Endothelial cell (in vitro differentiated cells): ENCODE measurements at regions not wholly inside any gene's neighbourhood (a gene's known extent, or its start where the extent isn't known, plus 50 kb on each side); places are given as distances from the start of the nearest gene placed in this dataset.

Experiments
- DNase-seq: peaks from one replicate; pipeline ENCODE4 v3.0.0; 2021; ENCODE audit warnings: low spot score
- H3K27ac Mint-ChIP-seq: one replicate; pipeline ENCODE4 v1.8.0; 2021; ENCODE audit warnings: mixed read lengths, inconsistent platforms; ENCODE audit not compliant: unreplicated experiment
- H3K27me3 Mint-ChIP-seq: one replicate; pipeline ENCODE4 v1.8.0; 2021; ENCODE audit warnings: mild to moderate bottlenecking, moderate library complexity, mixed read lengths, inconsistent platforms; ENCODE audit not compliant: unreplicated experiment
- H3K36me3 Mint-ChIP-seq: one replicate; pipeline ENCODE4 v1.8.0; 2021; ENCODE audit warnings: mild to moderate bottlenecking, low read depth, mixed read lengths, inconsistent platforms; ENCODE audit not compliant: unreplicated experiment
- H3K4me1 Mint-ChIP-seq: one replicate; pipeline ENCODE4 v1.8.0; 2021; ENCODE audit warnings: mild to moderate bottlenecking, mixed read lengths, inconsistent platforms; ENCODE audit not compliant: unreplicated experiment
- H3K4me3 Mint-ChIP-seq: one replicate; pipeline ENCODE4 v1.8.0; 2021; ENCODE audit warnings: mild to moderate bottlenecking, mixed read lengths, inconsistent platforms; ENCODE audit not compliant: unreplicated experiment
- H3K9me3 Mint-ChIP-seq: one replicate; pipeline ENCODE4 v1.8.0; 2021; ENCODE audit warnings: mixed read lengths, inconsistent platforms; ENCODE audit not compliant: unreplicated experiment
- TF ChIP-seq, protein P1 (sequence below): fragments of 200-600 bp; sonication (generic); IDR thresholded peaks from one replicate; pipeline ENCODE4 v1.5.0; 2021; ENCODE audit warnings: antibody characterized with exemption; ENCODE audit not compliant: unreplicated experiment

DNA sequence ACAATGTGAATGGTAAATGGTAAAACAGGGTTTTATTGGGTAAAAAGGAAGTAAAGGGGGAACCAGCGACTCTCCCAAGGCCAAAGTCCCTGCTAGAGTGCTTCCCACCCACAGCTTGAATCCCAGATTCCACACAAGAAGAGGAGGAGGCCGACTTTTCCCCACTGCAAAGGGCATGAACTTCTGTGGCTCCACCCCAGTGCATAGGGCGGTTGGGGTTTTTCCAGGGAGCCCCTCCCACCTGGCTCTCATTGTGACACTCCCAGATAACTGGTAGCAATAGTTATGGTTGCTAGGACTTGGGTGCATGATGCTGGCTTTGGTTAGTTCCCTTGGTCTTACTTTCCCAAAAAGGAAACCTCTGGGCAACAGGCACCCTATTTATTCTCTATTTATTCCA, 666.0 kb upstream of the CA10 start:
- TF ChIP-seq, protein P1, sequence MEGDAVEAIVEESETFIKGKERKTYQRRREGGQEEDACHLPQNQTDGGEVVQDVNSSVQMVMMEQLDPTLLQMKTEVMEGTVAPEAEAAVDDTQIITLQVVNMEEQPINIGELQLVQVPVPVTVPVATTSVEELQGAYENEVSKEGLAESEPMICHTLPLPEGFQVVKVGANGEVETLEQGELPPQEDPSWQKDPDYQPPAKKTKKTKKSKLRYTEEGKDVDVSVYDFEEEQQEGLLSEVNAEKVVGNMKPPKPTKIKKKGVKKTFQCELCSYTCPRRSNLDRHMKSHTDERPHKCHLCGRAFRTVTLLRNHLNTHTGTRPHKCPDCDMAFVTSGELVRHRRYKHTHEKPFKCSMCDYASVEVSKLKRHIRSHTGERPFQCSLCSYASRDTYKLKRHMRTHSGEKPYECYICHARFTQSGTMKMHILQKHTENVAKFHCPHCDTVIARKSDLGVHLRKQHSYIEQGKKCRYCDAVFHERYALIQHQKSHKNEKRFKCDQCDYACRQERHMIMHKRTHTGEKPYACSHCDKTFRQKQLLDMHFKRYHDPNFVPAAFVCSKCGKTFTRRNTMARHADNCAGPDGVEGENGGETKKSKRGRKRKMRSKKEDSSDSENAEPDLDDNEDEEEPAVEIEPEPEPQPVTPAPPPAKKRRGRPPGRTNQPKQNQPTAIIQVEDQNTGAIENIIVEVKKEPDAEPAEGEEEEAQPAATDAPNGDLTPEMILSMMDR = no peak
- Mint-ChIP-seq H3K4me3 (no peak overlapping the region), H3K36me3 (no peaks in the 10 kb centered on the region), H3K27ac (no peak overlapping the region), H3K27me3 (no peaks in the 10 kb centered on the region), H3K4me1 (no peaks in the 10 kb centered on the region), H3K9me3 (no peaks in the 10 kb centered on the region)
- no peak for DNase-seq

GRCh38 chr17:52823155-52823554, 664.6 kb upstream of the CA10 start:
- TF ChIP-seq, protein P1 = no peak
- no peak overlapping the region for H3K27ac Mint-ChIP-seq
- H3K4me3 Mint-ChIP-seq = no peak overlapping the region
- no peaks in the 10 kb centered on the region for H3K36me3 Mint-ChIP-seq
- H3K27me3 Mint-ChIP-seq = no peaks in the 10 kb centered on the region
- no peaks in the 10 kb centered on the region for H3K4me1 Mint-ChIP-seq
- no peaks in the 10 kb centered on the region for H3K9me3 Mint-ChIP-seq
- DNase-seq = no peak

DNA sequence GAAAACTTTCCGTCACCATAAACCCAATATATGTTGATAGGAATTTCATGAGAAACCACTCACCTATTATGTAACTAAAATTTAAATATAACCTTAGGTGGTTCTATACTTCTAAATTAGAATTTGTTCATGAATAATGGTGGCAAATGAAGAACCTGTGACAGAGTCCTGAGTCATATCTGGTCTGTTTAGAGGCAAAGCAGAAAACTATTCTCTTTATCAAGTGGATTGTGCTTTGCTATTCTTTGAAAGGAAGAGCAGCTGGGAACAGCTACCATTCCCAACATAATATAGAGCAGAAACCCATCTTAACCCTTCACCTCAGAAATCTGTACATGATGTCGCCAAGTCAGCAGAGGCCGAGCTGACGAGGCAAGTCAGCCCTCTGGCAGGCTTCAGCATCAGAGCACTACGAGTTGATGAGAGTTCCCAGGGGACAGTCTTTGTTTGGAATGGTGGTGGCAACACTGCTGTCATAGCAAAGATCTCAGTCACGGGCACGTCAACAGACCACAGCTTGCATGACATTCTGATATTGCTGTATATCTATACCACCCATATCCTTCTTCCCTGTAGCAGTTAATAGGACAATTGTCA, 631.9 kb upstream of the CA10 start:
- H3K4me1 Mint-ChIP-seq = no peaks in the 10 kb centered on the region
- H3K4me3 Mint-ChIP-seq = no peak overlapping the region
- no peaks in the 10 kb centered on the region for H3K9me3 Mint-ChIP-seq
- H3K27me3 Mint-ChIP-seq = no peaks in the 10 kb centered on the region
- TF ChIP-seq, protein P1 = no peak
- no peak for DNase-seq
- H3K36me3 Mint-ChIP-seq = no peaks in the 10 kb centered on the region
- H3K27ac Mint-ChIP-seq = no peak overlapping the region

DNA sequence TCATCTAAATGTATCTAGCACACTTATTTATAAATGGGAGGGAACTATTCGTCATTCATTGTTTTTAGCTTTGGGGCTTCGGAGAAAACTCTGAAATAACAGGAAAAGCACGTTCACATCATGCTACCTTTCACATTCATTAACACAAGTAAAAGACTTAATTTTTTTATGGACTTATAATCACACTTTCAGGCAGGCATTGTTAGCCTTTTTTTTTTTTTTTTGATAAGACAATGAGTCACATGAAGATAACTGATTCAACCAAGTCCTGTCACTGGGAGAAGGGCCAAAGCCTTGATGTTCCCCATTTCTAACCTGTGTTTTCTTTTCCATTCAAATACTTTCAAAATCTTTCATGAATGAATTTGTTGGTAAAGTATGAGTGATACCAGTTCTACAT, 631.3 kb upstream of the CA10 start:
- H3K4me1 Mint-ChIP-seq = no peaks in the 10 kb centered on the region
- H3K27me3 Mint-ChIP-seq = no peaks in the 10 kb centered on the region
- H3K36me3 Mint-ChIP-seq = no peaks in the 10 kb centered on the region
- H3K9me3 Mint-ChIP-seq = no peaks in the 10 kb centered on the region
- TF ChIP-seq, protein P1 = no peak
- no peak for DNase-seq
- no peak overlapping the region for H3K4me3 Mint-ChIP-seq
- no peak overlapping the region for H3K27ac Mint-ChIP-seq

DNA sequence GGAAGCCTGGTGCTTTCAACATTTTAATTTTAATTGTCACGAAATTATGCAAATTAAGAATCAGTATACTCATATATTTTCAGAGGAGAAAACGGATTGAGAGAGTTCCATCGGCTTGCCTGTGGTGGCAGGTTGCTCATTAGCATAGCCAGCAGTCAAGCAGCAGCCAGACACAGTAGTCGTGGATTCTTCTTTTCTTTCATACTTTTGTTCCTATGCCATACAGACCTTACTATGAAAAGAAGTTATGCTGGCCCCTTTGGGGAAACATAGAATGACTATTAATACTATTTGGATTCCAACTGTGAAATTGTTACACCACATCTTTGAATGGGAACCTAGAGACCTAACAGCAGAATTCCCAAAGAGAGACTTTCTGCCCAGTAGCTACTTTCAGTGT, 617.7 kb upstream of the CA10 start:
- no peaks in the 10 kb centered on the region for H3K9me3 Mint-ChIP-seq
- H3K4me3 Mint-ChIP-seq = no peak overlapping the region
- no peak for DNase-seq
- H3K27ac Mint-ChIP-seq = no peak overlapping the region
- no peaks in the 10 kb centered on the region for H3K36me3 Mint-ChIP-seq
- TF ChIP-seq, protein P1 = no peak
- H3K27me3 Mint-ChIP-seq = peaks cover 5% of the 10 kb centered on the region
- H3K4me1 Mint-ChIP-seq = no peaks in the 10 kb centered on the region
